Middle frontal gyrus (tissue), 1 donor: ENCODE measurements at regions not wholly inside any gene's neighbourhood (a gene's known extent, or its start where the extent isn't known, plus 50 kb on each side); places are given as distances from the start of the nearest gene placed in this dataset.

Experiments
- DNase-seq: peaks from one replicate; pipeline ENCODE4 v3.0.0-alpha.2; 2015; ENCODE audit warnings: low spot score; ENCODE audit errors: extremely low spot score

- no peak for DNase-seq
These were observed 51.0 kb downstream of the CCDC54 start for GRCh38 chr3:107428051-107428858.

DNA sequence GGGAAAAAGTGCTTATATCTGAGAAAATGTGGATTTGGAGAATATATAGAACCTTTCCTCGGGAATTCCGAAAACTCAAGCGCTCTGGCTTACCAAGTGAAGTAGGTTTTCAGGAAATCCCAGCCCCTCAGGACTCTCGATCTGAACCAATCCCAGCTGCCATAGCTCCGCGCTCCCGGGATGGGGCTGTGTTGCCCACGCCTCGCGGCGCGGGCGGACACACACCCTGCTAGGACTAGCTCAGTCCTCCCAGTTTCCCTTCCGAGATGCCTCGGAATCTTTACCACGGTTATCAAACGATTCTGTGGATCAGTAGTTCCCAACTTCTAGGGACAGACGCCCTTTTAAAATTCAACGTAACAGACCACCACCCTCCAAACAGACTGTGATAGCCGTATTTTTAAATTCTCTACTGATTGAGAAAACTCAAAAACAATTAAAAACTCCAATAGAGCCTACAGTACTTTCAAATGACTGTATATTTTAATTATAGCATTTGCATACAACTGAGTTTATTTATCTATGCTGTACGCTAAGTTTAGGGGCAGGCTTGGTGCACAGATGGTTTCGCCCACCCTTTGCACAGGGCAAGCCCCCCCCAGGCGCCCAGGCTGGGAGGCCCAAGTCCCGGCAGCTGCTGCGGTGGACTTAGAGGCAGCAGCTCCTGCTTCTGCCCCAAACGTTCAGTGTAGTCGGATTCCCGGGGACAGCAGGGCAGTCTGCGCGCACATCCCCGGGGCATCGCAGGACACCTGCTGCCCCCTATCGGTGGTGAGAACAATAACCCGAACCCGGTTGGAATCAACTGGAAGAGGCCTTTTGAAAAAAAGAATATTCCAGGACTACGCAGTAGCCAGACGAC, 52.3 kb downstream of the CCDC54 start:
- DNase-seq = peak; percentile 76

GRCh38 chr3:107430214-107430995, 53.2 kb downstream of the CCDC54 start:
- no peak for DNase-seq

DNA sequence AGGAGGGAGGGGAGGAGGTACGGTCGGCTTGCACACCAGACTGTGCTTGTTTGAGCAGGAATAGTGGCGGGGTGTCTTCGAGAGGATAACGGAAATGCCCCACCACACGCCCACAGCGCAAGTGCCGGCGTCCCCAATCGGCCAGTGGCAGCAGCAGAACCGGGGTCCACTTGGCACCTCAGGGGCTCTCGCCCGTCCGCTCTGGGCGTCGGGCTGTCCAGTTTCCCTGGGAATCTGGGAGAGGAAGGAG, 53.7 kb downstream of the CCDC54 start:
- DNase-seq = no peak

GRCh38 chr3:107431246-107432012, 54.2 kb downstream of the CCDC54 start:
- no peak for DNase-seq

DNA sequence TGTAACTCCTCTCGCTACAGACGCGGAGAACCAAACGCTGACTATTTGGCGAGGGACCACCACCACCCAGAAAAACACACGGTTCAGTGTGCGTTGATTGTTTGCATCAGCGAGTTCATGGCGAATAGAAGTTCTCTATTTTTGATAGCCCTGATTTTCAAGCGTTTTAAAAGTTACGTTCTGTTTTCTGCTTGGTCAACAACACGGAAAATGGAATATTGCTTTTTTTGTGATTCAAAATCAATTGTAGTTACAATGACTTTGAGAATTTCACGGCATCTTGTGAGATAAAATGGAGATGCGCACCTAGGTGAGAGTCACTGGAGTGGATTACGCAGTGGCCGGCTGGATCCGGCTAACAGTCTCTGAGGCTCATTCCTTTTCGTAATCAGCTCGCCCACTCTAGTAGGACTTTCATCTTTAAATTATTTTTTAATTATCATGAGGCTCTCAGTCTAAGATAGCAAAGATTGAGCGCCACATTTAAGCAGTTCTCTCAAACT, 54.8 kb downstream of the CCDC54 start:
- DNase-seq = no peak

GRCh38 chr3:107432646-107433045, 55.4 kb downstream of the CCDC54 start:
- no peak for DNase-seq

- no peak for DNase-seq
These were observed 58.8 kb downstream of the CCDC54 start for GRCh38 chr3:107436029-107436428.

DNA sequence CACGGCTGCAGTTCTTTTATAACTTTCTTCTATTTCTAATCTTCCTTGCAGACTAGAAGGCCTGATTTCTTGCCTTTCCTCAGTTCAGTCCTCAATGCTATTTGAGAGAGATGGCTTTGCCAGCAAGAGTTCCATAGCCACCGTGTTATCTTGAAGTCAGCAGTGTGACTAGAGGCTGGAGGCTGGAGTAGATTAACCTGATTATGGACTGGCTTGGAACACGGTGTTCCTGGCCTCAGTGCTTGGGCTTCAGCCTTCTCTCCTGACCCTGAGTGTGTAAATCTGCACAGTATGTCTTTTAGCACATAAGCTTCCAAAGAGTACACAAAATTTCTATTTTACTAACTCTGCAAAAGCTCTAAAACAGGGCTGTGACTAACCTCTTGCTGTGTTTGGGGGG, 61.4 kb downstream of the CCDC54 start:
- DNase-seq = no peak

DNA sequence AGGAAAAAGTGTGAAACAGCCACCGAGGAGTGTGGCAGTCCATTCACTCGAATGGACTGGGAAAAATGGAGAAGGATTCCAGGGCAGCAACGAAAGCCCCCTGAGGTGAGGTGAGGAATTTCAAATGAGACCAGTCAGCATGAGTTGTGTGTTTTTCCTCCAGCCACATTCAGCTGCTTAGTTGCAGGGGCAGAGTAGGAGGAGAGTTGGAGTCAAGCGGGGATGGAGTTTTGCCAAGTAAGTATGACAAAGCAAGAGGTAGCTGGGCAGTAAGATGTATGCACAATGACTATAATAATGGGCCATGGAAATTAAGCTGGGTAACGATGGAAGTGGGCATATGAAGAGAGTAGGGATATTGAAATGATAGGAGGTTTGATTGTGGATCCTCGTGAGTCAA, 64.4 kb downstream of the CCDC54 start:
- no peak for DNase-seq

DNA sequence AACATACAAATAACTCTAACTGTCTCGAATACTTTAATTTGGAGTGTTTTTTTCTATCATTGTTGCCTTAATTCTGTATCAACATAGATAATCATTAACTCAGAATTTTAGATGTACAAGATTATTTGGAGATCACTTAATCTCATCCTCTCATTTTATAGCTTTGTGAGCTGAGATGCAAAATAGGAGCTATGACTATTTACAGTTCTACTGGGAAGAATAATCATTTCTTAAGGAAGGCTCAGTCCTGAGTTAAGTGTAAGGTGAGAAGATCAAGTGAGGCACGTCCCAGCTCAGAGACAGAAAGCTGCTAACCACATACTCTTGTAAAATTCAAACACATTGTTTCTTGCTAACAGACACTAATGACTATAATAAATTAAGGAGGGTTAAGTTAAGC, 66.2 kb downstream of the CCDC54 start:
- no peak for DNase-seq

GRCh38 chr3:107446706-107447105, 69.5 kb downstream of the CCDC54 start:
- no peak for DNase-seq

DNA sequence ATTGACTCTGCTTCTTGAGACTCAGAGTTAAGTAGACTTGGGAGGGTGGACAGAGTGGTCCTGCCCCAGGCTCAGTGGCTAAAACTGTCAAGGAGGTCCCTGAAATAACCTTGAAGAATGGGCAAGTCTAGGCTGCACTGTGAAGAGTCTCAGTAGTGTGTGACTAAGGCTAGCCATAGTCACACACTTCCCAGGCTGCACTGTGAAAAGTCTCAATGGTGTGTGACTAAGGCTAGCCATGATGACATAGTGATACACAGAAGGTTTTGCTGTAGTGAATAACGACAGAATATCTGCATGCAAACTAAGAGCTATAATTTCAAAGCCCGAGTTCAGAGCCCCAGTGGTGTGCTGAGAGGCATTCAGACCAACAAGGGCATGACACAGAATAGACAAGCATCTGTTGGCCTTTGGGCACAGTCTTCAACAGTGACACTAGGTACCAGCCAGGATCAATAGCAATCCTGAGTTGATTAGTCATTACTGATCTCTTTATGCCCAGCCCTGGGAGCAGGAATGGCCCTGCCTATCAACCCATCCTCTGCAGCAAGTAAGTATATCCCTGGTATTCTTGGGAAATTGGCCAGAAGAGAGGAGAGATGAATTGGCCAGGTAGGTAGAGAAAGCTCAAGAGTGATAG, 72.4 kb upstream of the BBX start:
- DNase-seq = no peak

DNA sequence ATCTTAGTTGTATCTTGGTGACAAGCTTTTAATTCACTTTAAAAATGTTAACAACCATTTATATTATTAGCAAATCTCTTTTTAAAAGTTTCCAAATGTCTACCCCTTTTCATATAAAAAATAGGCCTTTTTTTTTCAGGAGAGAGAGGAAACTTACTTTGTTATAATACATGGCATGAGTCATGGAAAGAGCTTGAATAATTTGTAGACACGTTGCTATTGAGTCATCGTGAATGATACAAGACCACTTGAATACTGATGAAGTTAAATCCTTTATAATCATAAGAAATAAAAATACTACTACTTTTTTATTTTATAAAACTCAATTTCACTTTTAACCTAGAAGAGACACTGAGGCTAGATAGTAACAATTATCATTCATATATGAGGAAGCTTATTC, 70.3 kb upstream of the BBX start:
- no peak for DNase-seq

DNA sequence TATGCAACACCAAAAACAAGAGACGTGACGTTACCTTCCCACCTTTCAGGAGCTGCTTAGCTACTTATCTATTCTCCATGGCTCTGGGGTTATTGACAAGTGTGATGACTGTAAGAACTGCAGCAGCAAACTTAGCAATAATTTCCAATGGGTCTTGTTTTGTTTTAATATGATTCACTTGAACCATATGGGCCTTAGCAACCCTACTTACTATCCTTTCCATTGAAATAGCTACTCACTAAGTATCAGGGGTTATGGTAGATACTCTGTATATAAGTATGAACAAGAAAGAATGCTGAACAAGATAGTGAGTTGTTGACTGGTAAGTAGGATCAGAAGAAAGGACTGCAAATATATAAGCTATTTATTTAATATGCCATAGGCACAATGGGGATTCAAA, 69.3 kb upstream of the BBX start:
- no peak for DNase-seq

DNA sequence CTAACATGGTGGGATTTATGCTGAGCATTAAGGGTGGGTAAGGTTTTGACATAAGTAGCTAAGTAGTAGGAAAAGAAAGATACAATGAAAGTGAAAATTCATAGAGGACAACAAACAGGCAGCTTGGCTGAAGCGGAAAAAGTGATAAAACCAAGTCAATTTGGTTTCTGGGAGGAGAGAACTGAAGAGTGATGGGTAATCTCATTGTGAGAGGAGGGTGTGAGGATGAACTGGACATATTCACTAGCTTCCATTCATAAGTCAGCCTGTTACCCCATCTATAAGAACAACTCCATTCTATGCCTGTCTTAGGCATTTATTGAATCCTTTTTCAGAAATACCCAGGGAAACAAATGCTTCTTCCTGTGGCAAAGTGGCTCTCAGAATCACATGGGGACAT, 67.1 kb upstream of the BBX start:
- DNase-seq = no peak

DNA sequence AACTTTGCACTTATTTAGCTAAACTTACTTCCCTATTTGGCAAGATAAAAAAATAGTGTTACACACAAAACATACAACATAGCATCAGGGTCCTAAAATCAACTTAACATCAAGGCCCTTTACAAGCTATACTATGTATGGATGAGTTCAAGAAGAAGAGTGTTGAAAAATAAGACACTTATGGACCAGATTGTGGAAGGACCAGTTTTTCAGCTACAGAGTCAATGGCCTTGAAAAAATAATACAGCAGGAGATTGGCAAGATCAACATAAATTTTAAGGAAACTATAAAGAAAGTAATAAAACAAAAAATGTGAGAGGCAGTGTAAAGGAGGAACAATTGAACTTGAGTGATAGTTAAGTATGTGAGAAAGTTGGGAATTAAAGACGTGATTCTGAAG, 66.3 kb upstream of the BBX start:
- DNase-seq = no peak

- DNase-seq = no peak
These were observed 63.9 kb upstream of the BBX start for GRCh38 chr3:107458871-107459270.

DNA sequence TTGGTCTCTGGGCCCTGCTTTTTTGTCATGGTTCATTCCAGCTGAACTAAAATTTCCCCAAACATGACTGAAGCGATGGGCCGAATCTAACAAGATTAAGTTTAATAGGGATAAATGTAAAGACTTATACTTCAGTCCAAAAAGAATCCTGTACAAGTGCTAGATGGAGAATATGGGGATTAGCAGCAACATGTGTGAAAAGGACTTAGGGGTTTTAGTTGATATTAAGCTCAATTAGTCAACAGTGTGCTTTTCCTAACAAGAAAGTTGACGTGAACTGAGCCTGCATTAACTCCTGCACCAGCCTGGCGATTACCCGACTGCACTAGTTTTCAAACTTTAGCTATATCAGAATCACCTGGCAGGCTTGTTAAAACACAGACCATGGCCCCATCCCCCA, 61.0 kb upstream of the BBX start:
- DNase-seq = no peak

GRCh38 chr3:107464037-107464436, 58.7 kb upstream of the BBX start:
- DNase-seq = no peak
